HG02943 (cell line): ENCODE measurements at regions not wholly inside any gene's neighbourhood (a gene's known extent, or its start where the extent isn't known, plus 50 kb on each side); places are given as distances from the start of the nearest gene placed in this dataset.

Experiments
- ATAC-seq: cut with Tn5 transposase; IDR thresholded peaks from one replicate; pipeline ENCODE4 v1.9.1; 2021; ENCODE audit warnings: mild to moderate bottlenecking, low read depth, moderate library complexity; ENCODE audit not compliant: unreplicated experiment

DNA sequence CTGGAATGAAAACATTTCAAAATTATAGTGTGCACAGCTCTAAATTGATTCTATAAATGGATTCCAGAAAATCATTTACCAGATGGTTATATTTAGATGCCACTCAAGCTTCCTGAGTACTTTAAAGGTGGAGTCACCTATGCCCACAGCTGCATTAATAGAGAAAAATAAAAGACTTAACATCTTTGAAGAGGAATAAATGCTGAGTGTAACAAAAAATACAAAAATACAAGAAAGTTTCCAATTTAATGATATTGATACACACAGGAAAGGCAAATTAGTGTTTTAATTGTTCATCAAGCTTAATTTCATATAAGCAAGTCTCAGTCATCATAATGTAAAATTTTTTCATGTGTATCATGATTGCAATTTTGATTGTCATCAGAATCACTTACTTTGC lies 89.5 kb upstream of the MANEA start:
- no peak for ATAC-seq

DNA sequence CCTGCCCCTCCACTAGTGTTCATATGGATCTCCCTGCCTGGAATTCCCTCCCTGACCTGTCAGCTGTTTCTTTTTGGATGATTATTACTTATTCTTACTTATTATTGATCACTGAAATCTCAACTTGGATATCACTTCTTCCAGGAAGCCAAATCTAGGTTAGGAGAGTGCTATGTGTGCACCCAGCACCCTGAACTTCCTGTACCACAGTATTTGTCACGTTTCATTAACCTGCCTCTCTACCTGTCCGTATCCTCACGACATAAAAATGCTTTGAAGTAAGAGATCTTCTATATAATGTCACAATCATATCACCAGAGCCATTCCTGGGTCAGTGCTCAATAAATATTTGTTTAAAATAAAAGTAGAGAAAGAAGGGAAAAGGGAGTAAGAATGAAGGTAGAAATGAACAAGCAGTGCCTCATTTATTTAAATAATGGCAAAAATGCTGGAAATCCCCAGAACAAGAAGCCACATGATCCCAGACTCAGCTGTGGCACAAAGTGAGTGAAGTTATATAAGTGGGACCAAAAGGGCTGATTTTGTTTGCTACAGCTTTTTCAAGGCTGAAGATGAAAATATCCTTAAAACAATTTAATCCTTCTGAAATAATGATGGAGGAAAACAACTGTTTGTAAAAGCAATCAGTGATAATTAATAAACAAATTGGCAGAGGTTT lies 88.0 kb upstream of the MANEA start:
- ATAC-seq, result no peak

DNA sequence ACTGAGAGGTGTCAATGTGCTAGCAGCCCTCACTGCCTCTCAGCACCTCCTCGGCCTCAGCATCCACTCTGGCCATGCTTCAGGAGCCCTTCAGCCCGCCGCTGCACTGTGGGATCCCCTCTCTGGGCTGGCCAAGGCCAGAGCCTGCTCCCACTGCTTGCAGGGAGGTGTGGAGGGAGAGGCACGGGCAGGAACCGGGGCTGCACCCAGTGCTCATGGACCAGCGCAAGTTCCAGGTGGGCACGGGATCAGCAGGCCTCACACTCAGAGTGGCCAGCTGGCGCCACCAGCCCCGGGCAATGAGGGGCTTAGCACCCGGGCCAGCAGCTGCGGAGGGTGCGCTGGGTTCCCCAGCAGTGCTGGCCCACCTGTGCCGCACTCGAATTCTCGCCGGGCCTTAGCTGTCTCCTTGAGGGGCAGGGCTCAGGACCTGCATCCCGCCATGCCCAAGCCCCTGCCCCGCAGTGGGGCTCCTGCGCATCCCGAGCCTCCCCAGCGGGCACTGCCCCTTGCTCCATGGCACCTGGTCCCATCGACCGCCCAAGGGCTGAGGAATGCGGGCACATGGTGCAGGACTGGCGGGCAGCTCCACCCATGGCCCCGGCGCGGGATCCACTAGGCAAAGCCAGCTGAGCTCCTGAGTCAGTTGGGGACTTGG lies 80.4 kb upstream of the MANEA start:
- ATAC-seq, result no peak

DNA sequence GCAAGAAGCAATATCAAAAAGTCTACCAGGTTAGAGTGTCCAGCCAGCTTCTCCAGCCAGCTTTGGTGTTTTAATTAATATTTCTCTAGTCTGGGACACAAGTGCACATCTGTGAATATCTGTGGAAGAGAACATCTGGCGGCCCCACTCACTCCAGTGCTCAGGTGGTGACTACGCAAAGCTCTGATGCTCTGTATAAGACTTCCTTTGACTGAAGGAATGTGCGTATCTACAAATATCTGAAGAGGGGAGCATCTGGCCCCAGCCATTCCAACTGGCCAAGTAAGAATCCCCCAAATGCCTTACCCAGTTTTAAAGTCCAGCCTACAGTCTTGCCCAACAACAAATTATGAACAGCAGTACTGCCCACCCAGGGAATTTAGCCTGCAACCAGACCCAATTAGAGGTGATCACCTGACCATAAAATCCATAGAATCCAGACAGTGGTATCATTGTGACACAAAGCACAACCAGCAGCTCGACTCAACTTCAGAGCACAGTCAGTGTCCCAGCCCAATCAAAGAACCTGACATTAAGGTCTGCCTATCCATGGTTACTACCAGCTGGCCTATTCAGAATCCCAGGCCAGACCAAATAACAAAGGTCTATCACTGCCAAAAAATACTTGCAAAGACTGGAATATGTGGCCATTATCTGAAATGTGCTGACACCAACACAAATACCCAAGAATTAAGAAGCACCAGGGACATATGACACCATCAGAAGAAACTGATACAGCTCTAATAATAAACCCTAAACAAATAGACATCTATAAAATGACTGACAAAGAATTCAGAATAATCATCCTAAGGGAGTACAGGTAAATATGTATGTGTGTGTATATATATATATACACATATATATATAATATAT lies 76.1 kb upstream of the MANEA start:
- ATAC-seq, result no peak

DNA sequence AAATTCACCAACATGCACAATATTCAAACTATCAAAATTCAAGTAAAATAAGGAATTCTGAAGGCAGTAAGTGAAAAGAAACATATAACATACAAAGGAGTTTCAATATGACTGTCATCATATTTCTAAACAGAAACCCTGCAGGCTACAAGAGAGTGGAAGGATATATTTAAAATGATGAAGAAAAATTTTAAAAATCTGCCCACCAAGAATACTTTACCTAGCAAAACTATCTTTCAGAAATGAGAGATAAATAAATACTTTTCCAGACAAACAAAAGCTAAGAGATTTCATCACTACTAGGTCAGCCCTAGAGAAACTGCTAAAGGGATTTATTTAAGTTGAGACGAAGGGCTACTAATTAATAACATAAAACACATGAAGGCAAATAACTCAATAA lies 73.8 kb upstream of the MANEA start:
- ATAC-seq, result no peak

DNA sequence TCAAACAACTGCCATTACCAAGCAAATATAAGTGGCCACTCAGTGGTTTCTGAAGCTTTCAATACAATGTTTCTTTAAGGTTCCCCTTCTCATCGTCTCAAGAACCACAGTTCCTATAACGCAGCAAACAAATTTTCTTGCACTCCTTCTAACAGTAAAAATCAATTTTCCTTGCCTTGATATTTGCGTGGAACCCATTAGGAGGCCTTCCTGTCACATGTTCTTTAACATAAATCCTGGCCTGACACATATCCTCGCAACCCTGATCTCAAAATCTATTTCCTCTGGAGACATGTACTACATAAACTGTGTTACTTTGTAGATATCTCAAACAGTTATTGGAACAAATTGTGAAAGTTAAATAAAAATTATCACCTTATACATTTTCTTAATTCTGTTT lies 65.9 kb upstream of the MANEA start:
- no peak for ATAC-seq

DNA sequence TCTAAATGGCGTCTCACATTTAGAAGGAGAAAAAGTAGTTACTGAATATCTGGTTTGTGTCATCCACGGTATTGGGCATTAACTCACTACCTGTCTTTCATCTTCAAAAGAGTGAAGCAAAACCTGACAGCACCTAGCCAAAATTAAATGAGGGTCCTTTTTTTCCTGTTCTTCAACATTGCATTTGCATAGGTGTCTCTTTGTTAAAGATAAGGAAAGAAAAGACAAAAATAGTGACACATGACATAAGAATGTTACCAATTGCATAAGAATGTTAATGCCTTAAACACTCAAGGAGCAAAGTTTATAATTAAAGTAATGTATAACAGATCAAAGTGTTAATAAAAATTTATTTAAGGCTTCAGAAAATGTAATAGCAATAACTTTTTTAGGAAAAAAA lies 61.4 kb upstream of the MANEA start:
- no peak for ATAC-seq

DNA sequence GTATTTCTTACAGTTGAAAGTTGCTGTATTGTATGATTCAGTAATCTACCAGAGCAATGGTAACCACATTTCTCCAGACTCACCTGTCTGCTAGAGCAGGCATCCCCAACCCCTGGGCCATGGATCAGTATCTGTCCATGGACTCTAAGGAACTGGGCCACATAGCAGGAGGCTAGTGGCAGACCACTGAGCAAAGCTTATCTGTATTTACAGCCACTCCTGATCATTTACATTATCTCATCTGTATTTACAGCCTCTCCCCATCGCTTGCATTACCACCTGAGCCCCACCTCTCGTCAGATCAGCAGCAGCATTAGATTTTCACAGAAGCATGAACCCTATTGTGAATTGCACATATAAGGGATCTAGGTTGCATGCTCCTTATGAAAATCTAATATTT lies 60.3 kb upstream of the MANEA start:
- ATAC-seq, result no peak

DNA sequence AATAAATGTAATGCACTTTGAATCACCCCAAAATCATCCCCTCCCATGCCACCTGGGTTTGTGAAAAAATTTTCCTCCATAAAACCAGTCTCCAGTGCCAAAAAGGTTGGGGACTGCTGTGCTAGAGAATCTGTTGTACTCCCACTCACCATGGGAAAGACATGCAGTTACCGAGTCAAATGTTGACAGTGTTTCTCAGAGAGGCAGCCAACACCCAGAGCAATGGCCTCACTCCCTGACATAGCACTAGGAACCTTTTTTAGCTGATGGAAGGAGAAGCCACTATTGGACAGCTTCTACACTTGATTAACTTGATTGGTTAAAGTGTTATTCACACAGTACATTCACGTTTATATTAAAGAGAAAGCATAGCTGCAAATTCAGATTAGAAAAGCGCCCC lies 59.8 kb upstream of the MANEA start:
- no peak for ATAC-seq

DNA sequence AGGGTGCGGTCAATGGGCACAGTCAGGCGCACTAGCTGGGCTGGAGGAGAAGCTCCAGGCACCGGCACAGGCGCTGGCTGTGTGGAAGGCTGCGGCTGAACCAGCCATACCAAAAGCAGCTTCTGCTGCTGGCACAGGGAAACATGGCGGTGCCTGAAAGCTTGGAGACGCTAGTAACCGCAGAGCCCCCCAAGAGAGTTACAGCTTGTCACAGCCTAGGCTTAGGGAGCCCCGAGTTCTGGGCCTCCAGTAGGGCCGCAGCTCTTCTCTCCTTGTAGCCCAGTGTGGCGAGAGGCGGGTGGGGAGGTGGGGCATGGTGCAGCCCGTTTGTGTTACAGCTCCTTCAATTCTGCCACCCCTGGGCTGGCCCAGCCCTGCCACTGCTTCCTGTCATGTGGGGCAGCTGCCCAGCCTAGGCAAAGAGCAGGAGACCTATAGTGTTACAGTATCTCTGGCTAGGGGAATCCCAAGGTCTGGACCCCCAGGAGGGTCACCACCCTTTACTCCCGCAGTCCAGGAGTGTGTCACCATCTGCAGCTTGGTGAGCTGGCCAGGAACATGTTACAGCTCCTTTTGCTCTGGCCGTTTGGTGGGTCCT lies 58.6 kb upstream of the MANEA start:
- ATAC-seq, result no peak

DNA sequence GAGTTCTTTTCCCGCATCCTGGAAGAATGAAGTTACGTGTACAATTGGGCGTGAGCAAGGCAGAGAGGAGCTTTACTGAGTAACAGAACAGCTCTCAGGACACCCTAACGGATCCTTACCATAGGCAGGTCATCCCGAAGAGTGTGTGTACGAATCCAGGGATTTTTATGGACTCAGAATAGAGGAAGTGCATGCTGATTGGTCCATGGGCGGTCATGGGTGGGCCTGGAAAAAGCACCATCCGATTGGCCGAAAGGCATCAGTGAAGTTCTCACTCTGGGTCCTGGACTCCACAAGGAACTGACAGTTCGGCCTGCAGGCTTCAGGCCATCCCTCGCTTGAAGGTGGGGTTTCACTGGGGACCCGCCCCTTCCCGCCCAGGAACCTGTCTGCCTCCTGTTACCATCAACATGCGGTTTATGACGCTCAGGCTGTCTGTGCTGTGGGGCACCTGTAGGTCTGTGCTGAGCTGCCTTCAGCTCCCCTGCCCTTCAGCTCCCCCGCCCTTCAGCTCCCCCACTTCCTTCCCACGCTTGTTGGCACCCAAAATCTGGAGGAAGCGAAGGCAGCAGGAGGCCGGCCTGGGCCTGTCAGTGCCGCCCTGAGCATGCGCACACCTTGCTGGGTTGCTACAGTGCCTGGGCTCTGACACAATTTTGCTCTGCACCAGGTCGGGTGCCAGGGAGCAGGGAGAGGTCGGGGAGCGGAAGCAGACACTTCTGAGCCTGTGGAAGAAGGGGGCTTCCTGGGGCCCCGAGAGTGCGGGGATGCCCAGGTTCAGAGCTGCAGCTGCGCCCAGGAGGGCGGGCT lies 57.9 kb upstream of the MANEA start:
- ATAC-seq, result no peak

DNA sequence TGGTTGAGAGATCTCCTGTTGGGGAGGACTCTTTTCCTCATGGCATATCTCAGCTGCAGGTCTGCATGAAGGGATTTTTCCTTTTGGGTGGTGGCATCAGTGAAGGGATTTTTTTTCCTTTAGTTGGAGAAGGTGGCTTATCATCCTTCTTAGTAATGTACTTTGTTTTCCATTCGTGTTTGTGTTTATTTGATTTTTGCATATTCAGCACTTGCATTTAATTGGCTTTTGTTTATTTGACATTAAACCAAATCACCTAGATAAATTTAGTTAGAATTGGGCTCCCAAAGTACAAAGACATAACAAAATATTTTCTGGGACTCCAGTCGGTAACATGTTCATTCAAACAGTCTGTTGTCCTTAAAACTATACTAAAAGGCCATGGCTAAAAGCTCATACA lies 56.2 kb upstream of the MANEA start:
- no peak for ATAC-seq
